Endothelial cell of umbilical vein (primary cell): ENCODE measurements at regions not wholly inside any gene's neighbourhood (a gene's known extent, or its start where the extent isn't known, plus 50 kb on each side); places are given as distances from the start of the nearest gene placed in this dataset.

Experiments used
- BruUV-seq: library from RNA; stranded (reverse); fragments of 400-500 nt; replicated peaks from 2 replicates; lab custom pipeline; 2021; lab: Mats Ljungman, UMichigan
- CTCF ChIA-PET: fragments of 300-600, 350-600 bp; sonication (Branson Sonifier 250); formaldehyde crosslinking; loops from one replicate; lab custom pipeline; 2021; ENCODE audit warnings: antibody characterized with exemption, inconsistent platforms; lab: Charles Lee
- POLR2A ChIA-PET: fragments of 300-600, 350-600 bp; sonication (Branson Sonifier 250); formaldehyde crosslinking; loops from one replicate; lab custom pipeline; 2021; ENCODE audit warnings: antibody characterized with exemption, inconsistent platforms; lab: Charles Lee
- DNase-seq: peaks from one replicate; pipeline ENCODE4 v3.0.0-alpha.2; 2011; ENCODE audit warnings: low read depth, low spot score
- FAIRE-seq: peaks from 2 replicates; lab custom pipeline; 2011; peaks lifted over from hg19 to GRCh38; lab: Jason Lieb, UNC
- H2AFZ ChIP-seq: 2 replicates; pipeline ENCODE4 v1.6.0; 2012; ENCODE audit warnings: low read depth, low read length, control low read depth, inconsistent platforms
- H3K27ac ChIP-seq: 2 replicates; pipeline ENCODE4 v1.5.1; 2011; ENCODE audit warnings: low read depth, mild to moderate bottlenecking, control low read depth, low read length, moderate library complexity; ENCODE audit not compliant: insufficient read depth
- H3K27me3 ChIP-seq, 2 experiments: 2 replicates each; pipeline versions ENCODE4 v1.6.0 to v1.6.1; 2011; ENCODE audit warnings: low read length in 2 of 2, mixed read lengths in 1 of 2; ENCODE audit not compliant: control insufficient read depth in 2 of 2, insufficient read depth in 2 of 2
- H3K36me3 ChIP-seq, 2 experiments: 2 replicates in 1 of 2; 3 replicates in 1 of 2; pipeline ENCODE4 v1.5.1; 2011; ENCODE audit warnings: low read length in 2 of 2, mild to moderate bottlenecking in 1 of 2, moderate library complexity in 1 of 2; ENCODE audit not compliant: control insufficient read depth in 2 of 2, insufficient read depth in 2 of 2; ENCODE audit errors: extremely low read depth in 1 of 2
- H3K4me1 ChIP-seq: 3 replicates; pipeline ENCODE4 v1.5.1; 2011; ENCODE audit warnings: mild to moderate bottlenecking, low read length; ENCODE audit not compliant: control insufficient read depth, insufficient read depth; ENCODE audit errors: extremely low read depth
- H3K4me2 ChIP-seq: 2 replicates; pipeline ENCODE4 v1.6.1; 2011; ENCODE audit warnings: low read length, control low read depth, mixed read lengths; ENCODE audit not compliant: insufficient read depth
- H3K4me3 ChIP-seq, 3 experiments: fragments of 200-600 bp in 1 of 3; sonication (generic), shearing (Covaris generic) in 1 of 3; replicated peaks in 1 of 3; 2 replicates each; pipeline ENCODE4 v1.5.1; 2011 to 2016; ENCODE audit warnings: control low read depth in 3 of 3, low read length in 3 of 3, mild to moderate bottlenecking in 2 of 3, inconsistent platforms in 1 of 3, low read depth in 1 of 3, moderate library complexity in 1 of 3; ENCODE audit not compliant: insufficient read depth in 1 of 3
- H3K79me2 ChIP-seq: 2 replicates; pipeline ENCODE4 v1.6.0; 2012; ENCODE audit warnings: low read length, inconsistent platforms; ENCODE audit not compliant: control insufficient read depth, insufficient read depth
- H3K9ac ChIP-seq: replicated peaks from 2 replicates; pipeline ENCODE3; 2011; ENCODE audit warnings: low read length, control low read depth; ENCODE audit not compliant: insufficient read depth; ENCODE audit errors: extremely low read depth
- H3K9me1 ChIP-seq: replicated peaks from 3 replicates; pipeline ENCODE4 v1.6.0; 2011; ENCODE audit warnings: mild to moderate bottlenecking, low read length; ENCODE audit not compliant: control insufficient read depth, insufficient read depth; ENCODE audit errors: extremely low read depth
- H3K9me3 ChIP-seq: replicated peaks from 2 replicates; pipeline ENCODE4 v1.5.1; 2012; ENCODE audit warnings: low read length, inconsistent platforms; ENCODE audit not compliant: control insufficient read depth, insufficient read depth
- H4K20me1 ChIP-seq: replicated peaks from 2 replicates; pipeline ENCODE3; 2011; ENCODE audit warnings: mild to moderate bottlenecking, low read length; ENCODE audit not compliant: control insufficient read depth, insufficient read depth; ENCODE audit errors: extremely low read depth
- EZH2 ChIP-seq: IDR thresholded peaks from 2 replicates; pipeline ENCODE4 v1.6.1; 2012; ENCODE audit warnings: borderline replicate concordance, low read depth, mild to moderate bottlenecking, moderate library complexity, low read length, inconsistent platforms; ENCODE audit not compliant: severe bottlenecking
- FOS ChIP-seq: IDR thresholded peaks from 2 replicates; pipeline ENCODE4 v1.6.1; 2011; ENCODE audit warnings: mild to moderate bottlenecking, low read length, moderate library complexity, borderline replicate concordance; ENCODE audit not compliant: insufficient read depth
- GATA2 ChIP-seq: IDR thresholded peaks from 2 replicates; pipeline ENCODE4 v1.7.0; 2011; ENCODE audit warnings: low read depth, mild to moderate bottlenecking, moderate library complexity, mixed read lengths, low read length; ENCODE audit not compliant: insufficient read length, insufficient read depth
- JUN ChIP-seq: IDR thresholded peaks from 2 replicates; pipeline ENCODE4 v1.6.1; 2011; ENCODE audit warnings: borderline replicate concordance, low read depth; ENCODE audit not compliant: insufficient read length, insufficient read depth
- MYC ChIP-seq: IDR thresholded peaks from one replicate; pipeline ENCODE4 v1.6.1; 2011; ENCODE audit warnings: mild to moderate bottlenecking, low read depth, low read length
- POLR2A ChIP-seq: IDR thresholded peaks from 2 replicates; pipeline ENCODE4 v1.6.1; 2012; ENCODE audit warnings: low read depth, mild to moderate bottlenecking, control low read depth, low read length
- POLR2AphosphoS5 ChIP-seq: IDR thresholded peaks from 2 replicates; pipeline ENCODE4 v1.6.1; 2012; ENCODE audit warnings: low read depth, mild to moderate bottlenecking, control low read depth, low read length, moderate library complexity; ENCODE audit not compliant: insufficient read depth
- dilution Hi-C: fragments of 300-500 bp; cut with MboI; formaldehyde crosslinking; loops from one replicate; pipeline ENCODE4 v1.15.0; 2019; ENCODE audit warnings: low sequenced_read_pairs; ENCODE audit not compliant: extremely low pct_ligation_motif_present
- intact Hi-C: fragments of 100-400 bp; cut with micrococcal nuclease; formaldehyde crosslinking; loops from one replicate; pipeline ENCODE4 v1.10.0; 2022
- TF ChIP-seq, protein P1 (sequence below), 2 donors: IDR thresholded peaks; 1 replicate in 1 of 2; 2 replicates in 1 of 2; pipeline ENCODE4 v1.5.1; 2011; ENCODE audit warnings: low read length in 2 of 2, mild to moderate bottlenecking in 2 of 2, moderate library complexity in 2 of 2, control low read depth in 1 of 2, inconsistent platforms in 1 of 2, low read depth in 1 of 2; ENCODE audit not compliant: insufficient read depth in 1 of 2; ENCODE audit errors: extremely low read depth in 1 of 2
- TF ChIP-seq, protein P2 (sequence below): IDR thresholded peaks from 2 replicates; pipeline ENCODE4 v1.6.1; 2011; ENCODE audit not compliant: insufficient read depth, insufficient read length

- Histone ChIP-seq H3K79me2 (no peaks in the 10 kb centered on the region), H2AFZ (no peak overlapping the region), H3K9me3 (peaks cover 6% of the 10 kb centered on the region), H3K27me3 (peaks cover 3 to 5% of the 10 kb centered on the region in 2 experiments), H3K9me1 (no peaks in the 10 kb centered on the region), H3K27ac (no peak overlapping the region), H3K36me3 (no peaks in the 10 kb centered on the region), H3K4me3 (no peak overlapping the region), H3K4me2 (no peak overlapping the region), H3K9ac (no peak overlapping the region), H4K20me1 (no peaks in the 10 kb centered on the region), H3K4me1 (no peaks in the 10 kb centered on the region)
- BruUV-seq: no TSS peak
- TF ChIP-seq, protein P1, sequence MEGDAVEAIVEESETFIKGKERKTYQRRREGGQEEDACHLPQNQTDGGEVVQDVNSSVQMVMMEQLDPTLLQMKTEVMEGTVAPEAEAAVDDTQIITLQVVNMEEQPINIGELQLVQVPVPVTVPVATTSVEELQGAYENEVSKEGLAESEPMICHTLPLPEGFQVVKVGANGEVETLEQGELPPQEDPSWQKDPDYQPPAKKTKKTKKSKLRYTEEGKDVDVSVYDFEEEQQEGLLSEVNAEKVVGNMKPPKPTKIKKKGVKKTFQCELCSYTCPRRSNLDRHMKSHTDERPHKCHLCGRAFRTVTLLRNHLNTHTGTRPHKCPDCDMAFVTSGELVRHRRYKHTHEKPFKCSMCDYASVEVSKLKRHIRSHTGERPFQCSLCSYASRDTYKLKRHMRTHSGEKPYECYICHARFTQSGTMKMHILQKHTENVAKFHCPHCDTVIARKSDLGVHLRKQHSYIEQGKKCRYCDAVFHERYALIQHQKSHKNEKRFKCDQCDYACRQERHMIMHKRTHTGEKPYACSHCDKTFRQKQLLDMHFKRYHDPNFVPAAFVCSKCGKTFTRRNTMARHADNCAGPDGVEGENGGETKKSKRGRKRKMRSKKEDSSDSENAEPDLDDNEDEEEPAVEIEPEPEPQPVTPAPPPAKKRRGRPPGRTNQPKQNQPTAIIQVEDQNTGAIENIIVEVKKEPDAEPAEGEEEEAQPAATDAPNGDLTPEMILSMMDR (IDR thresholded peaks at IDR 0.05; ENCODE audit: extremely low read depth in 1 of 2, insufficient read depth in 1 of 2, low read depth in 1 of 2, low read length in 2 of 2): no peak
- TF ChIP-seq GATA2: no peak
- TF ChIP-seq, protein P2, sequence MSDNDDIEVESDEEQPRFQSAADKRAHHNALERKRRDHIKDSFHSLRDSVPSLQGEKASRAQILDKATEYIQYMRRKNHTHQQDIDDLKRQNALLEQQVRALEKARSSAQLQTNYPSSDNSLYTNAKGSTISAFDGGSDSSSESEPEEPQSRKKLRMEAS: no peak
- TF ChIP-seq MYC: no peak
- TF ChIP-seq EZH2: no peak
- no peak for TF ChIP-seq POLR2A
- TF ChIP-seq FOS: no peak
- no peak for TF ChIP-seq POLR2AphosphoS5
- TF ChIP-seq JUN: no peak
- dilution Hi-C loops: no loop called here
- no peak for FAIRE-seq
- POLR2A ChIA-PET: no interaction called here
- intact Hi-C loops: no loop called here
- CTCF ChIA-PET: no interaction called here
- no peak for DNase-seq
Measured at GRCh38 chr2:61679096-61679495, 140.9 kb upstream of the XPO1 start.
